Endothelial cell of umbilical vein (primary cell): ENCODE measurements at regions not wholly inside any gene's neighbourhood (a gene's known extent, or its start where the extent isn't known, plus 50 kb on each side); places are given as distances from the start of the nearest gene placed in this dataset.

ENCODE experiments used
- BruUV-seq: library from RNA; stranded (reverse); fragments of 400-500 nt; replicated peaks from 2 replicates; lab custom pipeline; 2021; lab: Mats Ljungman, UMichigan
- CTCF ChIA-PET: fragments of 300-600, 350-600 bp; sonication (Branson Sonifier 250); formaldehyde crosslinking; loops from one replicate; lab custom pipeline; 2021; ENCODE audit warnings: antibody characterized with exemption, inconsistent platforms; lab: Charles Lee
- POLR2A ChIA-PET: fragments of 300-600, 350-600 bp; sonication (Branson Sonifier 250); formaldehyde crosslinking; loops from one replicate; lab custom pipeline; 2021; ENCODE audit warnings: antibody characterized with exemption, inconsistent platforms; lab: Charles Lee
- DNase-seq: peaks from one replicate; pipeline ENCODE4 v3.0.0-alpha.2; 2011; ENCODE audit warnings: low read depth, low spot score
- FAIRE-seq: peaks from 2 replicates; lab custom pipeline; 2011; peaks lifted over from hg19 to GRCh38; lab: Jason Lieb, UNC
- H2AFZ ChIP-seq: 2 replicates; pipeline ENCODE4 v1.6.0; 2012; ENCODE audit warnings: low read depth, low read length, control low read depth, inconsistent platforms
- H3K27ac ChIP-seq: 2 replicates; pipeline ENCODE4 v1.5.1; 2011; ENCODE audit warnings: low read depth, mild to moderate bottlenecking, control low read depth, low read length, moderate library complexity; ENCODE audit not compliant: insufficient read depth
- H3K27me3 ChIP-seq, 2 experiments: 2 replicates each; pipeline versions ENCODE4 v1.6.0 to v1.6.1; 2011; ENCODE audit warnings: low read length in 2 of 2, mixed read lengths in 1 of 2; ENCODE audit not compliant: control insufficient read depth in 2 of 2, insufficient read depth in 2 of 2
- H3K36me3 ChIP-seq, 2 experiments: 2 replicates in 1 of 2; 3 replicates in 1 of 2; pipeline ENCODE4 v1.5.1; 2011; ENCODE audit warnings: low read length in 2 of 2, mild to moderate bottlenecking in 1 of 2, moderate library complexity in 1 of 2; ENCODE audit not compliant: control insufficient read depth in 2 of 2, insufficient read depth in 2 of 2; ENCODE audit errors: extremely low read depth in 1 of 2
- H3K4me1 ChIP-seq: 3 replicates; pipeline ENCODE4 v1.5.1; 2011; ENCODE audit warnings: mild to moderate bottlenecking, low read length; ENCODE audit not compliant: control insufficient read depth, insufficient read depth; ENCODE audit errors: extremely low read depth
- H3K4me2 ChIP-seq: 2 replicates; pipeline ENCODE4 v1.6.1; 2011; ENCODE audit warnings: low read length, control low read depth, mixed read lengths; ENCODE audit not compliant: insufficient read depth
- H3K4me3 ChIP-seq, 3 experiments: fragments of 200-600 bp in 1 of 3; sonication (generic), shearing (Covaris generic) in 1 of 3; replicated peaks in 1 of 3; 2 replicates each; pipeline ENCODE4 v1.5.1; 2011 to 2016; ENCODE audit warnings: control low read depth in 3 of 3, low read length in 3 of 3, mild to moderate bottlenecking in 2 of 3, inconsistent platforms in 1 of 3, low read depth in 1 of 3, moderate library complexity in 1 of 3; ENCODE audit not compliant: insufficient read depth in 1 of 3
- H3K79me2 ChIP-seq: 2 replicates; pipeline ENCODE4 v1.6.0; 2012; ENCODE audit warnings: low read length, inconsistent platforms; ENCODE audit not compliant: control insufficient read depth, insufficient read depth
- H3K9ac ChIP-seq: replicated peaks from 2 replicates; pipeline ENCODE3; 2011; ENCODE audit warnings: low read length, control low read depth; ENCODE audit not compliant: insufficient read depth; ENCODE audit errors: extremely low read depth
- H3K9me1 ChIP-seq: replicated peaks from 3 replicates; pipeline ENCODE4 v1.6.0; 2011; ENCODE audit warnings: mild to moderate bottlenecking, low read length; ENCODE audit not compliant: control insufficient read depth, insufficient read depth; ENCODE audit errors: extremely low read depth
- H3K9me3 ChIP-seq: replicated peaks from 2 replicates; pipeline ENCODE4 v1.5.1; 2012; ENCODE audit warnings: low read length, inconsistent platforms; ENCODE audit not compliant: control insufficient read depth, insufficient read depth
- H4K20me1 ChIP-seq: replicated peaks from 2 replicates; pipeline ENCODE3; 2011; ENCODE audit warnings: mild to moderate bottlenecking, low read length; ENCODE audit not compliant: control insufficient read depth, insufficient read depth; ENCODE audit errors: extremely low read depth
- EZH2 ChIP-seq: IDR thresholded peaks from 2 replicates; pipeline ENCODE4 v1.6.1; 2012; ENCODE audit warnings: borderline replicate concordance, low read depth, mild to moderate bottlenecking, moderate library complexity, low read length, inconsistent platforms; ENCODE audit not compliant: severe bottlenecking
- FOS ChIP-seq: IDR thresholded peaks from 2 replicates; pipeline ENCODE4 v1.6.1; 2011; ENCODE audit warnings: mild to moderate bottlenecking, low read length, moderate library complexity, borderline replicate concordance; ENCODE audit not compliant: insufficient read depth
- GATA2 ChIP-seq: IDR thresholded peaks from 2 replicates; pipeline ENCODE4 v1.7.0; 2011; ENCODE audit warnings: low read depth, mild to moderate bottlenecking, moderate library complexity, mixed read lengths, low read length; ENCODE audit not compliant: insufficient read length, insufficient read depth
- MAX ChIP-seq: IDR thresholded peaks from 2 replicates; pipeline ENCODE4 v1.6.1; 2011; ENCODE audit not compliant: insufficient read depth, insufficient read length
- dilution Hi-C: fragments of 300-500 bp; cut with MboI; formaldehyde crosslinking; loops from one replicate; pipeline ENCODE4 v1.15.0; 2019; ENCODE audit warnings: low sequenced_read_pairs; ENCODE audit not compliant: extremely low pct_ligation_motif_present
- intact Hi-C: fragments of 100-400 bp; cut with micrococcal nuclease; formaldehyde crosslinking; loops from one replicate; pipeline ENCODE4 v1.10.0; 2022

- Histone ChIP-seq H3K79me2 (no peaks in the 10 kb centered on the region), H4K20me1 (no peaks in the 10 kb centered on the region), H3K27me3 (no peaks in the 10 kb centered on the region), H3K9me1 (no peaks in the 10 kb centered on the region), H3K9ac (no peak overlapping the region), H3K27ac (no peak overlapping the region), H3K36me3 (no peaks in the 10 kb centered on the region), H3K9me3 (no peaks in the 10 kb centered on the region), H2AFZ (no peak overlapping the region), H3K4me2 (no peak overlapping the region), H3K4me1 (no peaks in the 10 kb centered on the region), H3K4me3 (no peak overlapping the region)
- no peak for TF ChIP-seq MAX
- no peak for TF ChIP-seq GATA2
- no peak for TF ChIP-seq EZH2
- no TSS peak for BruUV-seq
- ChIA-PET CTCF (no interaction called here), POLR2A (no interaction called here)
- FAIRE-seq: no peak
- no peak for DNase-seq
- dilution Hi-C loops (no loop called here), intact Hi-C loops (no loop called here)
These were observed 128.7 kb downstream of the MID1IP1 start for GRCh38 chrX:38929966-38930421.

- H3K4me1 ChIP-seq: no peaks in the 10 kb centered on the region
- H3K4me3 ChIP-seq: no peak overlapping the region
- FAIRE-seq: no peak
- POLR2A ChIA-PET: no interaction called here
- H3K27me3 ChIP-seq: no peaks in the 10 kb centered on the region
- intact Hi-C loops: no loop called here
- no peaks in the 10 kb centered on the region for H3K36me3 ChIP-seq
- no peak overlapping the region for H3K4me2 ChIP-seq
- H2AFZ ChIP-seq: no peak overlapping the region
- TF ChIP-seq FOS: no peak
- no peaks in the 10 kb centered on the region for H3K79me2 ChIP-seq
- CTCF ChIA-PET: no interaction called here
- no peaks in the 10 kb centered on the region for H4K20me1 ChIP-seq
- no peak overlapping the region for H3K27ac ChIP-seq
- dilution Hi-C loops: no loop called here
- H3K9me3 ChIP-seq: no peaks in the 10 kb centered on the region
- no peak overlapping the region for H3K9ac ChIP-seq
- BruUV-seq: no TSS peak
- no peak for DNase-seq
- no peaks in the 10 kb centered on the region for H3K9me1 ChIP-seq
These were observed 129.2 kb downstream of the MID1IP1 start for GRCh38 chrX:38930474-38930873.
